ENCODE measurements at regions not wholly inside any gene's neighbourhood (a gene's known extent, or its start where the extent isn't known, plus 50 kb on each side); places are given as distances from the start of the nearest gene placed in this dataset.

DNA sequence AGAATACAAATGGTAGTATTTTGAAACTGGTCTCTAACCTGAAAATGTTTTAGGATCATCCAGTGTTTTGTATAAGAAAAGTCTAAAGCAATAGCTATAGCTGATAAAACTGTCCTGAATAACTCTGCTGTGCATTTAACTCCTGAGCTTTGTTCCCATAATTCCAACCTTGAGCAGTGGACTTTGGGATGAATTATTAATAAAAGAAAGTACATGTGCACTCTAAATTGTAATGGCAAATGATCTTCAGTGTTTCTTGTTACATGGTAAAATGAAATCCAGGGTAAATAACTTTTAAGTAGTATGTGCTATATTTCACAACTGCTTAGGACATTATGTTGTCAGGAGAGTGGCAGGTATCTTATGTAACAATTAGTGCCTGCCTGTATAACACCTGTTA, 345.6 kb downstream of the SLC16A7 start:
- no peak for TF ChIP-seq CTCF (IDR thresholded peaks at IDR 0.05; ENCODE audit: poor library complexity)
- no peak for TF ChIP-seq EZH2 (IDR thresholded peaks at IDR 0.05; ENCODE audit: borderline replicate concordance)
- no peak for TF ChIP-seq EZH2phosphoT487 (IDR thresholded peaks at IDR 0.05; ENCODE audit: low read depth, severe bottlenecking, unreplicated experiment)

Measured in hepatocyte (in vitro differentiated cells).